ENCODE measurements at regions not wholly inside any gene's neighbourhood (a gene's known extent, or its start where the extent isn't known, plus 50 kb on each side); places are given as distances from the start of the nearest gene placed in this dataset.
"Not testable (repeated sequence)": the region's sequence is repeated elsewhere in the genome, so short reads cannot be mapped to it uniquely, and the experiment has no call there.

DNA sequence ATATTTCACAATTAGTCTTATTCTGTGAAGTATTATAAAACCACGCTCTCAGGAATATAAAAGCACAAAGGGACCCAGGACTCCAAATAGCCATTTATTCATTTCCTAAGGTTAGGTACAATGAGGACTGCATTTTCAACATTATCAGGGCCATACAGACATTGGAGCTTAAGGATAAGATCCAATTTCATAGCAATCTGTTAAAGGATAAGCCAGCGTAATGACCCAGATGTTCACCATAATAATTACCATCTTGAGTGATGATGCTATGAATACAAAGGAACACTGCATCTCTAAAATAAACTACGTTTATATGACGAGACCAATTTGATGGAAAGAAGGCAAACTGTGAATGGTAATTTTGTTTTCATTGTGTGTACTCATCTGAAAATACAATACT, 169.6 kb downstream of the USP22 start:
- not testable (repeated sequence) for TF ChIP-seq CTCF, POLR2A, POLR2AphosphoS5, EP300 (IDR thresholded peaks at IDR 0.05)
